HEK293 (cell line): ENCODE measurements at regions not wholly inside any gene's neighbourhood (a gene's known extent, or its start where the extent isn't known, plus 50 kb on each side); places are given as distances from the start of the nearest gene placed in this dataset.

Experiments used
- CTCF ChIA-PET: fragments of 350-600 bp; formaldehyde crosslinking; extraction: SDS; loops from one replicate; lab custom pipeline; 2021; ENCODE audit warnings: antibody characterized with exemption; lab: Yijun Ruan, JAX
- POLR2A ChIA-PET: fragments of 300-600 bp; formaldehyde crosslinking; extraction: SDS; loops from one replicate; lab custom pipeline; 2020; ENCODE audit warnings: antibody characterized with exemption, inconsistent platforms; lab: Yijun Ruan, JAX
- H3K27ac ChIP-seq: fragments of 200-500 bp; sonication (Bioruptor generic); 2 replicates; pipeline ENCODE4 v1.5.1; 2014; ENCODE audit warnings: low read depth, low read length, control low read depth, inconsistent platforms; ENCODE audit errors: extremely low read depth
- H3K36me3 ChIP-seq, 2 experiments: fragments of 200-500 bp in 1 of 2; sonication (Bioruptor generic) in 1 of 2; 1 replicate in 1 of 2; 2 replicates in 1 of 2; pipeline ENCODE4 v1.5.1; 2014 to 2017; ENCODE audit warnings: inconsistent platforms in 2 of 2, low read length in 2 of 2; ENCODE audit not compliant: control insufficient read depth in 2 of 2, insufficient read depth in 1 of 2
- H3K4me1 ChIP-seq: fragments of 200-500 bp; sonication (Bioruptor generic); 2 replicates; pipeline ENCODE4 v1.5.1; 2014; ENCODE audit warnings: mild to moderate bottlenecking, low read length, inconsistent platforms; ENCODE audit not compliant: control insufficient read depth, insufficient read depth
- H3K4me3 ChIP-seq: 2 replicates; pipeline ENCODE4 v1.5.1; 2011; ENCODE audit warnings: low read depth, mild to moderate bottlenecking, control low read depth, low read length, moderate library complexity
- H3K9me3 ChIP-seq: fragments of 200-500 bp; sonication (Bioruptor generic); 2 replicates; pipeline ENCODE4 v1.5.1; 2014; ENCODE audit warnings: low read depth, low read length, inconsistent platforms; ENCODE audit not compliant: control insufficient read depth, insufficient read depth
- GFI1B ChIP-seq: fragments of 450-650 bp; formaldehyde crosslinking; IDR thresholded peaks from 2 replicates; pipeline ENCODE4 v1.5.1; 2016; ENCODE audit warnings: missing biosample characterization, missing genetic modification characterization
- PRDM1 ChIP-seq: fragments of 450-650 bp; formaldehyde crosslinking; IDR thresholded peaks from 2 replicates; pipeline ENCODE4; 2016; ENCODE audit warnings: missing biosample characterization, missing genetic modification characterization
- ZBTB20 ChIP-seq: fragments of 450-650 bp; formaldehyde crosslinking; IDR thresholded peaks from 2 replicates; pipeline ENCODE4 v1.5.1; 2016; ENCODE audit warnings: missing biosample characterization, missing genetic modification characterization
- ZEB2 ChIP-seq: fragments of 450-650 bp; formaldehyde crosslinking; IDR thresholded peaks from 2 replicates; pipeline ENCODE4 v1.5.1; 2016; ENCODE audit warnings: missing biosample characterization, missing genetic modification characterization
- ZFHX2 ChIP-seq: fragments of 450-650 bp; formaldehyde crosslinking; conservative IDR thresholded peaks from 2 replicates; pipeline ENCODE4 v1.5.1; 2016; ENCODE audit warnings: missing biosample characterization, missing genetic modification characterization
- ZNF10 ChIP-seq: fragments of 450-650 bp; formaldehyde crosslinking; IDR thresholded peaks from 2 replicates; pipeline ENCODE4 v1.5.1; 2017; ENCODE audit warnings: missing biosample characterization, missing genetic modification characterization
- ZNF174 ChIP-seq: fragments of 450-650 bp; formaldehyde crosslinking; IDR thresholded peaks from 2 replicates; pipeline ENCODE4 v1.5.0; 2017; ENCODE audit warnings: missing biosample characterization, mild to moderate bottlenecking, missing genetic modification characterization
- ZNF221 ChIP-seq: fragments of 450-650 bp; formaldehyde crosslinking; IDR thresholded peaks from 2 replicates; pipeline ENCODE4 v1.5.1; 2017; ENCODE audit warnings: missing biosample characterization, missing genetic modification characterization, borderline replicate concordance
- ZNF239 ChIP-seq: fragments of 450-650 bp; formaldehyde crosslinking; IDR thresholded peaks from 2 replicates; pipeline ENCODE4 v1.5.1; 2016; ENCODE audit warnings: missing biosample characterization, missing genetic modification characterization
- ZNF324 ChIP-seq: fragments of 450-650 bp; formaldehyde crosslinking; IDR thresholded peaks from 2 replicates; pipeline ENCODE4 v1.5.1; 2016; ENCODE audit warnings: missing biosample characterization, missing genetic modification characterization
- ZNF416 ChIP-seq: fragments of 450-650 bp; formaldehyde crosslinking; IDR thresholded peaks from 2 replicates; pipeline ENCODE4 v1.5.1; 2016; ENCODE audit warnings: missing biosample characterization, missing genetic modification characterization
- ZNF521 ChIP-seq: fragments of 450-650 bp; formaldehyde crosslinking; IDR thresholded peaks from 2 replicates; pipeline ENCODE4 v1.5.1; 2017; ENCODE audit warnings: missing biosample characterization, mild to moderate bottlenecking, missing genetic modification characterization
- ZNF660 ChIP-seq: fragments of 450-650 bp; IDR thresholded peaks from 2 replicates; pipeline ENCODE4 v1.5.1; 2018; ENCODE audit warnings: missing biosample characterization, mild to moderate bottlenecking, missing genetic modification characterization
- ZNF664 ChIP-seq: fragments of 450-650 bp; formaldehyde crosslinking; IDR thresholded peaks from 2 replicates; pipeline ENCODE4 v1.5.1; 2016; ENCODE audit warnings: missing biosample characterization, missing genetic modification characterization
- ZNF747 ChIP-seq: fragments of 450-650 bp; formaldehyde crosslinking; IDR thresholded peaks from 2 replicates; pipeline ENCODE4 v1.5.1; 2016; ENCODE audit warnings: missing biosample characterization, missing genetic modification characterization
- ZNF76 ChIP-seq: fragments of 450-650 bp; formaldehyde crosslinking; IDR thresholded peaks from 2 replicates; pipeline ENCODE4; 2016; ENCODE audit warnings: low read depth, missing biosample characterization, missing genetic modification characterization, borderline replicate concordance
- ZSCAN16 ChIP-seq: fragments of 450-650 bp; formaldehyde crosslinking; IDR thresholded peaks from 2 replicates; pipeline ENCODE4 v1.5.1; 2016; ENCODE audit warnings: missing biosample characterization, missing genetic modification characterization
- TF ChIP-seq, protein P1 (sequence below): fragments of 450-650 bp; formaldehyde crosslinking; IDR thresholded peaks from 2 replicates; pipeline ENCODE4 v1.5.1; 2016; ENCODE audit warnings: missing biosample characterization, missing genetic modification characterization
- TF ChIP-seq, protein P2 (sequence below): fragments of 450-650 bp; formaldehyde crosslinking; IDR thresholded peaks from 2 replicates; pipeline ENCODE4 v1.5.1; 2016; ENCODE audit warnings: missing biosample characterization, missing genetic modification characterization

DNA sequence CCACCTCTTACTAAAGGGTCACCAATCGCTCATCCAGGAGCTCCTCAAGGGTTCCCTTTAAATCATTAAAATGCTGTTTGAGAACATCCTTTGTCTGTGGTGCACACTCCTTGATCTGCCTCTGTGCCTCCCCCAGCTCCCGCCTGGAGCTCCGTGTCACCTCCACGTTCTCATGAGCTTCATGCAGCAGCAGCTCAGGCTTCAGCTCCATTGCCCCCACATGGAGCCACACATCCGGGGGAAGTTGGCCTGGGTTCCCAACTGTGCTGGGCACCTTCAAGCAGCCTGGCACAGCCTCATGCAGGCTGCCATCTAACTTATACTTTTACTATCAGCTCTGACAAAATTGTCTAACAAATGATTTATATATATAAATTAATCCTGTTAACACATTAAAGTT lies 585.8 kb upstream of the FAM174A start:
- Histone ChIP-seq H3K27ac (no peak overlapping the region), H3K36me3 (no peaks in the 10 kb centered on the region), H3K4me1 (no peaks in the 10 kb centered on the region), H3K9me3 (no peaks in the 10 kb centered on the region), H3K4me3 (no peak overlapping the region)
- CTCF ChIA-PET, result no interaction called here
- POLR2A ChIA-PET, result no interaction called here
- no peak for TF ChIP-seq ZNF10 (tag by site-specific recombination)
- no peak for TF ChIP-seq ZNF416 (tag by site-specific recombination)
- no peak for TF ChIP-seq ZNF660 (tag by site-specific recombination)
- TF ChIP-seq ZNF174 (tag by site-specific recombination), result no peak
- no peak for TF ChIP-seq GFI1B (tag by site-specific recombination)
- TF ChIP-seq ZNF239 (tag by site-specific recombination), result no peak
- no peak for TF ChIP-seq PRDM1 (tag by site-specific recombination)
- no peak for TF ChIP-seq ZNF664 (tag by site-specific recombination)
- TF ChIP-seq, protein P1, sequence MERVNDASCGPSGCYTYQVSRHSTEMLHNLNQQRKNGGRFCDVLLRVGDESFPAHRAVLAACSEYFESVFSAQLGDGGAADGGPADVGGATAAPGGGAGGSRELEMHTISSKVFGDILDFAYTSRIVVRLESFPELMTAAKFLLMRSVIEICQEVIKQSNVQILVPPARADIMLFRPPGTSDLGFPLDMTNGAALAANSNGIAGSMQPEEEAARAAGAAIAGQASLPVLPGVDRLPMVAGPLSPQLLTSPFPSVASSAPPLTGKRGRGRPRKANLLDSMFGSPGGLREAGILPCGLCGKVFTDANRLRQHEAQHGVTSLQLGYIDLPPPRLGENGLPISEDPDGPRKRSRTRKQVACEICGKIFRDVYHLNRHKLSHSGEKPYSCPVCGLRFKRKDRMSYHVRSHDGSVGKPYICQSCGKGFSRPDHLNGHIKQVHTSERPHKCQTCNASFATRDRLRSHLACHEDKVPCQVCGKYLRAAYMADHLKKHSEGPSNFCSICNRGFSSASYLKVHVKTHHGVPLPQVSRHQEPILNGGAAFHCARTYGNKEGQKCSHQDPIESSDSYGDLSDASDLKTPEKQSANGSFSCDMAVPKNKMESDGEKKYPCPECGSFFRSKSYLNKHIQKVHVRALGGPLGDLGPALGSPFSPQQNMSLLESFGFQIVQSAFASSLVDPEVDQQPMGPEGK (tag by site-specific recombination), result no peak
- TF ChIP-seq ZNF521 (tag by site-specific recombination), result no peak

DNA sequence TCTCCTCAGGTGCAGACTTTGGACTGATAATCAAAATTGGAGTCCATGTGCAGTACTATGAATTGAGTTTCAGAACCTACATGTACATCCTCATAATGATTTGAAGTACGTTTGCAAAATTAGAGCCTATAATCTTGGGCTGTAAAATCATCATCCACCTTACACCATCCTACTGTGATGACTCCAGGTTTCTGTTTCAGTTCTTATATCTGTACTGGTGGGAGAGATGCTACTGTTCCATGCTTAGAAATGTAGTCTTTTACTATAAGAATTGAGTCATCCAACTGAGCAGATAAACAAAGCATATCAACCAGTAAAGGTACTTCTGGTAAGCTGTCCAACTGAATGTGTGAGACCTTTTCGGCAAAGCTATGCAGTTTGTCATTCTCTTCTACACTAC lies 586.3 kb upstream of the FAM174A start:
- H3K36me3 ChIP-seq, result no peaks in the 10 kb centered on the region
- H3K9me3 ChIP-seq, result no peaks in the 10 kb centered on the region
- no peak for TF ChIP-seq ZSCAN16
- no peak for TF ChIP-seq ZNF747 (tag by site-specific recombination)
- TF ChIP-seq ZNF76 (tag by site-specific recombination), result no peak
- no peak for TF ChIP-seq ZEB2 (tag by site-specific recombination)
- TF ChIP-seq, protein P2, sequence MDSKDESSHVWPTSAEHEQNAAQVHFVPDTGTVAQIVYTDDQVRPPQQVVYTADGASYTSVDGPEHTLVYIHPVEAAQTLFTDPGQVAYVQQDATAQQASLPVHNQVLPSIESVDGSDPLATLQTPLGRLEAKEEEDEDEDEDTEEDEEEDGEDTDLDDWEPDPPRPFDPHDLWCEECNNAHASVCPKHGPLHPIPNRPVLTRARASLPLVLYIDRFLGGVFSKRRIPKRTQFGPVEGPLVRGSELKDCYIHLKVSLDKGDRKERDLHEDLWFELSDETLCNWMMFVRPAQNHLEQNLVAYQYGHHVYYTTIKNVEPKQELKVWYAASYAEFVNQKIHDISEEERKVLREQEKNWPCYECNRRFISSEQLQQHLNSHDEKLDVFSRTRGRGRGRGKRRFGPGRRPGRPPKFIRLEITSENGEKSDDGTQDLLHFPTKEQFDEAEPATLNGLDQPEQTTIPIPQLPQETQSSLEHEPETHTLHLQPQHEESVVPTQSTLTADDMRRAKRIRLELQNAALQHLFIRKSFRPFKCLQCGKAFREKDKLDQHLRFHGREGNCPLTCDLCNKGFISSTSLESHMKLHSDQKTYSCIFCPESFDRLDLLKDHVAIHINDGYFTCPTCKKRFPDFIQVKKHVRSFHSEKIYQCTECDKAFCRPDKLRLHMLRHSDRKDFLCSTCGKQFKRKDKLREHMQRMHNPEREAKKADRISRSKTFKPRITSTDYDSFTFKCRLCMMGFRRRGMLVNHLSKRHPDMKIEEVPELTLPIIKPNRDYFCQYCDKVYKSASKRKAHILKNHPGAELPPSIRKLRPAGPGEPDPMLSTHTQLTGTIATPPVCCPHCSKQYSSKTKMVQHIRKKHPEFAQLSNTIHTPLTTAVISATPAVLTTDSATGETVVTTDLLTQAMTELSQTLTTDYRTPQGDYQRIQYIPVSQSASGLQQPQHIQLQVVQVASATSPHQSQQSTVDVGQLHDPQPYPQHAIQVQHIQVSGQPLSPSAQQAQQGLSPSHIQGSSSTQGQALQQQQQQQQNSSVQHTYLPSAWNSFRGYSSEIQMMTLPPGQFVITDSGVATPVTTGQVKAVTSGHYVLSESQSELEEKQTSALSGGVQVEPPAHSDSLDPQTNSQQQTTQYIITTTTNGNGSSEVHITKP (tag by site-specific recombination), result no peak
- TF ChIP-seq ZNF324 (tag by site-specific recombination), result no peak
- no peak overlapping the region for H3K27ac ChIP-seq
- POLR2A ChIA-PET, result no interaction called here
- H3K4me1 ChIP-seq, result no peaks in the 10 kb centered on the region
- no peak overlapping the region for H3K4me3 ChIP-seq
- CTCF ChIA-PET, result no interaction called here

DNA sequence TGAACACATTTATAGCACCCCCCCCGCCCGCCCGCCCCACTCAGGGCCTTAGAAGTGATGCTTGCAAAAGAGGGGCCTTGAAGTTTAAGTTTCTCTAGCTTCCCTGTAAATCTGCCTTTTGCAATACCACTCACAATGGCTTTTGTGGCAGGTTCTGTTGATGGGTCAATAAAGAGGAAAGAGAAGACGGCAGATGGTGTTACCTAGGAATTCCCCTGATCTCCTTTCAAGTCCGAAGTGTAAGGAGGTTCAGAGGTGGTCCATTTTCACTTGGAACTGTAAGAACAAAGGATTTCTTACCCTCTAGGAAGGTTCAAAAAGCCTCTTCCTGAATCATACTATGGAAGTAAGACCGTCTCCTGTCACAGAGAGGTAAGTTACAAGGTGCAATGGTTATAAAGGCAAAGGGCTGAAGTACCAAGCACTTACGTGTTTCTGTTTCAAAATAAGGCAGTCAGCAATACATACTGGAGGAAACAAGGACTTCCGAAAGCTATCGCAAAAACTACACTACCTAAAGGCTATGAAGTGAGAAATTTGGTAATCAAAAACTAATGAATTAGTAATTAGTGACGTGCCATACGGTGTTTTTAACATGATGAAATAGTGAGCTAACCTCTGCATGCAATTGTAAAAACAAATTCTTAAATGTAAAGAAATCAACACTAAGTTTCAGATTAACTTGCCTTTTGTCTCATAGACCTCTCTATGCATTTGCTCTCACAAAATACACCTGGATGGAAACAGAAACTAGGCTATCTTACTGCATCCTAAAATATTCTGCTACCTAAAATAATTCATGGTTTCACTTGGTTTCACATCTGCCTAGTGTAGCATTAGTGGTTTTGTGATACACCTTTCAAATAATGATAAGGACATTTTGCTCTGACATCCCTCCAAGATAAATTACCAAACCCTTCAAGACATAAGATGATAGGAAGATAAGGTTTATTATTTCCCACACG lies 589.4 kb upstream of the FAM174A start:
- POLR2A ChIA-PET, result no interaction called here
- H3K4me3 ChIP-seq, result no peak overlapping the region

More for the DNA sequence above, 589.4 kb upstream of the FAM174A start:
- CTCF ChIA-PET, result no interaction called here
- TF ChIP-seq ZNF221, result no peak
- TF ChIP-seq ZNF521 (tag by site-specific recombination), result no peak
- TF ChIP-seq ZFHX2 (tag by site-specific recombination), result no peak
- TF ChIP-seq ZNF416 (tag by site-specific recombination), result no peak
- no peak for TF ChIP-seq ZBTB20 (tag by site-specific recombination)
- no peak overlapping the region for H3K27ac ChIP-seq
- H3K36me3 ChIP-seq, result no peaks in the 10 kb centered on the region
- no peaks in the 10 kb centered on the region for H3K4me1 ChIP-seq
- no peaks in the 10 kb centered on the region for H3K9me3 ChIP-seq
